Astrocyte of the cerebellum (primary cell): ENCODE measurements at regions not wholly inside any gene's neighbourhood (a gene's known extent, or its start where the extent isn't known, plus 50 kb on each side); places are given as distances from the start of the nearest gene placed in this dataset.

Experiments
- DNase-seq: peaks from one replicate; pipeline ENCODE4 v3.0.0-alpha.2; 2011; ENCODE audit warnings: low read depth
- H3K4me3 ChIP-seq: 2 replicates; pipeline ENCODE4 v1.5.1; 2011; ENCODE audit warnings: mild to moderate bottlenecking, low read depth, low read length, moderate library complexity
- in situ Hi-C: cut with HindIII; loops from 2 replicates; pipeline ENCODE4 v1.10.0; 2017; ENCODE audit warnings: low sequenced_read_pairs
- TF ChIP-seq, protein P1 (sequence below): IDR thresholded peaks from 2 replicates; pipeline ENCODE4 v1.5.1; 2012; ENCODE audit warnings: low read length, low read depth, moderate library complexity, mild to moderate bottlenecking; ENCODE audit errors: missing control alignments

DNA sequence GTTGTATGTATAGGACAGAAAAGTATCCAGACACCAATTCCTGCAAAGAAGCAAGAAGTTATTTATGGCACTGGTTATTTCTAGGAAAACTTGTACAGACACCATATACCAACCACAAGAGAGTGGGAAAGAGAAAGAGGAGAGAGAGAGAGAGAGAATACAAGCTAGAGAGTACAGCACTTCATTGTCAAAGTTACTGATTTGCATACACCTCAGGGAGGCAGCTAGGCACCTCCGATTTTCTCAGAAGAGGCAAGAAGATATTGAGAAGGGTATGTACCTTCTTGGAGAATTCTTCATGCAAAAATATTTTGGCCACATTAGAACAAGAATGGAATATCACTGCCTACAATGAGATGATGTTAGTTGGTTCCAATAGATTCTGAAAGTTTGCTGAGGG, 333.9 kb upstream of the PIK3C3 start:
- TF ChIP-seq, protein P1, sequence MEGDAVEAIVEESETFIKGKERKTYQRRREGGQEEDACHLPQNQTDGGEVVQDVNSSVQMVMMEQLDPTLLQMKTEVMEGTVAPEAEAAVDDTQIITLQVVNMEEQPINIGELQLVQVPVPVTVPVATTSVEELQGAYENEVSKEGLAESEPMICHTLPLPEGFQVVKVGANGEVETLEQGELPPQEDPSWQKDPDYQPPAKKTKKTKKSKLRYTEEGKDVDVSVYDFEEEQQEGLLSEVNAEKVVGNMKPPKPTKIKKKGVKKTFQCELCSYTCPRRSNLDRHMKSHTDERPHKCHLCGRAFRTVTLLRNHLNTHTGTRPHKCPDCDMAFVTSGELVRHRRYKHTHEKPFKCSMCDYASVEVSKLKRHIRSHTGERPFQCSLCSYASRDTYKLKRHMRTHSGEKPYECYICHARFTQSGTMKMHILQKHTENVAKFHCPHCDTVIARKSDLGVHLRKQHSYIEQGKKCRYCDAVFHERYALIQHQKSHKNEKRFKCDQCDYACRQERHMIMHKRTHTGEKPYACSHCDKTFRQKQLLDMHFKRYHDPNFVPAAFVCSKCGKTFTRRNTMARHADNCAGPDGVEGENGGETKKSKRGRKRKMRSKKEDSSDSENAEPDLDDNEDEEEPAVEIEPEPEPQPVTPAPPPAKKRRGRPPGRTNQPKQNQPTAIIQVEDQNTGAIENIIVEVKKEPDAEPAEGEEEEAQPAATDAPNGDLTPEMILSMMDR, result no peak
- no peak for DNase-seq
- in situ Hi-C loops, result no loop called here
- H3K4me3 ChIP-seq, result no peak overlapping the region

DNA sequence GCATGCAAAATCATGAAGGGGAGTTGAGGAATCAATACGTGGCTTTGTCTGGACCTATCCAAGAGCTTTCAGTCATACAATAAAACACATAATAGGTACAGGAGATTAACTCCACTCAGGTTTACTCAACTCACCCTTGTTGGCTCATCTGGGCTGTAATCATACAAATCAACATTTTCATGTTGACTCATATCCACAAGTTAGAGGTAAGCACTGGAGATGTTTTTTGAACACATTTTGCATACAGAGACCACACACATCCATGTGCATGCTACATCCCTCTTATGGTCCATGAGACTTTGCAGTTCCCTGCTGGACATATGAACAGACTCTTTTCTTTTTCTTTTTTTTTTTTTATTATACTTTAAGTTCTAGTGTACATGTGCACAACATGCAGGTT, 336.9 kb upstream of the PIK3C3 start:
- DNase-seq, result no peak
- in situ Hi-C loops, result no loop called here

DNA sequence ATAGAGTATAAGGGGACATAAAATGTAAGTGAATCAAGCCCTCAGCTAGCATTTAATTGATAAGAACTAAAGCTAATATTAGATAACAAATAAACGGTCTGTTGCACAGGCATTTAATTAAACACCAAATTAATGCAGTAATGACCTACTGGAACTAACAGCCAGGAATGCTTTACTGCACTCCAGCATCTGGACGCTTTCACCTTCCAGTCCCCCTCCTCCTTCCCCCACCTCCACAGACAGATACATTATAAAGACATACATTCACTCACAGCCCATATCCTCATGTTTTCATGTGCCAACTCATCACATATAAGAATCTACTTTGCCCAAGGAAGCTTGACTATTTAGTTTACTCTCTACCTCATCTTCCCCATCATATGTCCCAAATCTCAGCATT, 337.4 kb upstream of the PIK3C3 start:
- DNase-seq, result no peak
- in situ Hi-C loops, result no loop called here
- H3K4me3 ChIP-seq, result no peak overlapping the region
- TF ChIP-seq, protein P1, result no peak

More for the DNA sequence above, 336.9 kb upstream of the PIK3C3 start:
- H3K4me3 ChIP-seq, result no peak overlapping the region
- TF ChIP-seq, protein P1, result no peak

DNA sequence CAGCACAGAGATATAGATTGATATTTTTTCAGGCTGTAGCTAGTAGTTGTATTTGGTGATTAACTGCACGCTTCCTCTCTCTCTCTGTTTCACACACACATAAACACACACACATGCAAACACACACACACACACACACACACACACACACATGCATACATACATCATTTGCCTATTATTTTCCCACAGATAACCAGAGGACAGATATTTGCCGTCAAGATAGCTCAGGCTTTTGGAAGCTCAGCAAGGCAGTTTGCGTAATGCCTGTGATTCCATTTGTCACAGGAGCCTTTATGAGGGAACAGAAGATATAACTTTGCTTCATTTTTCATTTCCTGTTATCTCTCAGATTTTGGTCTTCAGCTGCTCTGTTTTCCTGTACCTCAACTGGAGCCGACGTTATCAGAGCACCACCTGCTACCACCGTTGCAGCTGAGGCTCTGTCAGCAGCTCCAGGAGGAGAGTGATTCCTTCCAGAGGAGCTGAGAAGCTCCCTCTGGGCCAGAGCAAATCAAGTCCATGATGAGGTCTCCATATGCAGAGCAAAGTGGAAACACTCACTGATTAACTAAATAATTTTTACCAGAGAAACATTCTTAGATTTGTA, 341.9 kb upstream of the PIK3C3 start:
- TF ChIP-seq, protein P1, result no peak
- no peak for DNase-seq
- in situ Hi-C loops, result no loop called here
- H3K4me3 ChIP-seq, result no peak overlapping the region

DNA sequence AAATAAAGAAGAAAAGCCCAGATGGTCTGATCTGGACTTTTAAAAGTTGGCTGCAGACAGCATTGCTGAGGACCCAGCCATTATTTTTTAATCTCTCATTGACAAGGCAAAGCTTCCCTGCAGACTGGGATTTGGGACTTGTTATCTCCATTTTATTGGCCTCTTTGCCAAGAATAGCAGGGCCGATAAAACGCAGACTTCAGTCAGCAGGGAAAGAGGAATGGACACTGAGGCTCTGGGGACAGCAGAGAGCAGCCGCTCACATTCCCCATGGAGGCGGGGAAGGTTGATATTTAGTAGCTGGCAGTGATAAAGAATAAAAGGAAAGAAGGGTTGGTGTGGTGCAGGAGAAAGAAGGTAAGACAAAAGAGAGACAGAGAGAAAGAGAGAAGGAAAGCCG, 350.1 kb upstream of the PIK3C3 start:
- no peak overlapping the region for H3K4me3 ChIP-seq
- no peak for DNase-seq
- TF ChIP-seq, protein P1, result no peak
- in situ Hi-C loops, result no loop called here

DNA sequence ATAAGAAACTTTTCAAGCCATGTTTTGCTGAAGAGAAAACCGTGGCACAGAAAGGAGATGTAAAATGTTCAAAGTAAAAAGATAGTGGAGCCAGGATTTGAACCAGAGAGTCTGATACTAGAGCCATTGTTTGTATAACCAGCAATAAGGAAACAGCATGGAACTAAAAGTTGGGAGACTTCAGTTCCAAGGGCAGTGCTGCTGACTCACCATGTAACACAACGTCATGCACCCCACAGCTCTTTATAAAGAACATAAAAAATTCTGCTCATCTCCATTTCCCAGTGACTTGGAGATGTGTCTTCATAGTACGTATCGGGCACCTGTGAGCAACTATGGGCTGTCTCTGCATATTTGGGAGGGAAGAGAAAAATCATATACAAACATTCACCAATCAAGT, 353.0 kb upstream of the PIK3C3 start:
- in situ Hi-C loops, result no loop called here
- TF ChIP-seq, protein P1, result no peak
- no peak for DNase-seq
- H3K4me3 ChIP-seq, result no peak overlapping the region
